Peyer's patch (tissue), 4 donors: ENCODE measurements at regions not wholly inside any gene's neighbourhood (a gene's known extent, or its start where the extent isn't known, plus 50 kb on each side); places are given as distances from the start of the nearest gene placed in this dataset.

Experiments used
- DNase-seq, 3 donors: peaks; one replicate each; pipeline ENCODE4 v3.0.0-alpha.2; 2017 to 2019
- H3K27ac ChIP-seq, 4 donors: fragments of 200-600 bp; sonication (generic); one replicate each; pipeline ENCODE4 v1.5.1; 2016 to 2019
- H3K27me3 ChIP-seq, 2 donors: fragments of 200-600 bp; sonication (generic); one replicate each; pipeline ENCODE4 v1.5.1; 2019
- H3K36me3 ChIP-seq, 3 donors: fragments of 200-600 bp; sonication (generic); one replicate each; pipeline ENCODE4 v1.5.1; 2016 to 2019
- H3K4me1 ChIP-seq, 4 donors: fragments of 200-600 bp; sonication (generic); one replicate each; pipeline ENCODE4 v1.5.1; 2016 to 2019
- H3K4me3 ChIP-seq, 4 donors: fragments of 200-600 bp; sonication (generic); 1 replicate in 3 of 4; 2 replicates in 1 of 4; pipeline ENCODE4 v1.5.1; 2016 to 2019; ENCODE audit warnings: mild to moderate bottlenecking in 1 of 4
- H3K9me3 ChIP-seq, 4 donors: fragments of 200-600 bp; sonication (generic); one replicate each; pipeline ENCODE4 v1.5.1; 2016 to 2019; ENCODE audit warnings: mild to moderate bottlenecking in 1 of 4
- POLR2A ChIP-seq, 2 donors: fragments of 450-650 bp; IDR thresholded peaks; one replicate each; pipeline ENCODE4 v1.5.1; 2017; ENCODE audit warnings: antibody characterized with exemption in 2 of 2, mild to moderate bottlenecking in 2 of 2, moderate library complexity in 2 of 2
- TF ChIP-seq, protein P1 (sequence below), 6 experiments: fragments of 450-650 bp in 4 of 6; fragments of 200-600 bp in 2 of 6; sonication (generic) in 1 of 6; IDR thresholded peaks; one replicate each; pipeline ENCODE4 v1.5.1; 2017 to 2019; ENCODE audit warnings: antibody characterized with exemption in 6 of 6, mild to moderate bottlenecking in 3 of 6, moderate library complexity in 1 of 6

DNA sequence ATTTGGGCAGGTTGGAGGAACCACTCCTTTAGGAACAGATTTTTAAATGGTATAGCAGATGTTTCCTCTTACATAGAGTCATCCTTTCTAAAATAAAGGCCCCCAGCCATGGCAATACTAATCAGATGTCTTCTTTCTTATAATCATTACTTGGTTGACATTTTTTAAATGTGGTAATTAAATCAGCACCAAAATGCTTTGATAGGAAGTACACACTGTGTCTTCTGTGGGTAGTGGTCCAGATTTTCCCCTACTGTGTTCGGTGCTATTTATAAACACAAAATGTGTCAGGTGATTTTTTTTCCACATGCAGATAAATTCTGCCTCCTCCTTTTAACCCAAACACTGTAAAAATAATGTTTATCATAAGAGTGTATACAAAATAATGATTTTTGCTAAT lies 200.9 kb upstream of the DTNA start:
- Histone ChIP-seq H3K27ac (no peak overlapping the region), H3K27me3 (no peaks in the 10 kb centered on the region), H3K36me3 (no peaks in the 10 kb centered on the region), H3K4me3 (no peak overlapping the region), H3K4me1 (no peaks in the 10 kb centered on the region), H3K9me3 (no peaks in the 10 kb centered on the region)
- no peak for TF ChIP-seq POLR2A (IDR thresholded peaks at IDR 0.05)
- TF ChIP-seq, protein P1, sequence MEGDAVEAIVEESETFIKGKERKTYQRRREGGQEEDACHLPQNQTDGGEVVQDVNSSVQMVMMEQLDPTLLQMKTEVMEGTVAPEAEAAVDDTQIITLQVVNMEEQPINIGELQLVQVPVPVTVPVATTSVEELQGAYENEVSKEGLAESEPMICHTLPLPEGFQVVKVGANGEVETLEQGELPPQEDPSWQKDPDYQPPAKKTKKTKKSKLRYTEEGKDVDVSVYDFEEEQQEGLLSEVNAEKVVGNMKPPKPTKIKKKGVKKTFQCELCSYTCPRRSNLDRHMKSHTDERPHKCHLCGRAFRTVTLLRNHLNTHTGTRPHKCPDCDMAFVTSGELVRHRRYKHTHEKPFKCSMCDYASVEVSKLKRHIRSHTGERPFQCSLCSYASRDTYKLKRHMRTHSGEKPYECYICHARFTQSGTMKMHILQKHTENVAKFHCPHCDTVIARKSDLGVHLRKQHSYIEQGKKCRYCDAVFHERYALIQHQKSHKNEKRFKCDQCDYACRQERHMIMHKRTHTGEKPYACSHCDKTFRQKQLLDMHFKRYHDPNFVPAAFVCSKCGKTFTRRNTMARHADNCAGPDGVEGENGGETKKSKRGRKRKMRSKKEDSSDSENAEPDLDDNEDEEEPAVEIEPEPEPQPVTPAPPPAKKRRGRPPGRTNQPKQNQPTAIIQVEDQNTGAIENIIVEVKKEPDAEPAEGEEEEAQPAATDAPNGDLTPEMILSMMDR (IDR thresholded peaks at IDR 0.05) = no peak
- DNase-seq = no peak

DNA sequence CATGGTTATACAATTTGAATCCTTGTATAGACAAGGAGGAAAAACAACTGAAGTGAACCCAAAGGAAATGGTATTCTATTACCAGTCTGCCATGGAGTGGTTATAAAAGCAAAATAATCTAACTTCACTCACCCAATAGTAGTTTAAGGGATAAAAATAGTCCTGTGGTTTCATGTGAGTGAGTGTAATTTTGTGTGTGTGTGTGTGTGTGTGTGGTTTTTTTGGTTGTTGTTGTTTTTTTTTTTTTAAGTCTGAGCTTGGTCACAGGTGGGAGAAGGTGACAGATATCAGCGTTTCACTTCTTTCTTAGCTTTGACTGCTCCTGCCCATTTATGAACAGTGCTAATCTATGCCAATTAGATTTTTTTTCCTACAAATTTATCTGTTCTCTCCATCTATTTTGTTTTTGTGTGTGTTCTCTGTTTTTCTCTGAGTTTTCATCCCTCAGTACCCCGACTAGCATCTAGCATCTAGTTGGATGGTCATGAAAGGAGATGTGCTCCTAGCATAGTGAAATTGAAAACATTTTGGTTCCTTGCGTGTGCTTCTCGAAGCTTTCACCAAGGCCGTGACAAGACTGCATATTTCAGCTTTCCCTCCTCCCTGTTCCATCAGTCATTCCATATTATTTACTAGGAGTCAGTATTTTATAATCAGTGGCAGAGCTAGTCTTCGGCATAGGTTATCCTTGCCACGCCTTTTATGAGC lies 200.1 kb upstream of the DTNA start:
- no peak for DNase-seq
- no peaks in the 10 kb centered on the region for H3K36me3 ChIP-seq
- no peaks in the 10 kb centered on the region for H3K27me3 ChIP-seq
- H3K27ac ChIP-seq = no peak overlapping the region
- no peaks in the 10 kb centered on the region for H3K4me1 ChIP-seq
- H3K4me3 ChIP-seq = no peak overlapping the region
- H3K9me3 ChIP-seq = no peaks in the 10 kb centered on the region
- TF ChIP-seq POLR2A (IDR thresholded peaks at IDR 0.05) = no peak
- TF ChIP-seq, protein P1 (IDR thresholded peaks at IDR 0.05) = no peak

DNA sequence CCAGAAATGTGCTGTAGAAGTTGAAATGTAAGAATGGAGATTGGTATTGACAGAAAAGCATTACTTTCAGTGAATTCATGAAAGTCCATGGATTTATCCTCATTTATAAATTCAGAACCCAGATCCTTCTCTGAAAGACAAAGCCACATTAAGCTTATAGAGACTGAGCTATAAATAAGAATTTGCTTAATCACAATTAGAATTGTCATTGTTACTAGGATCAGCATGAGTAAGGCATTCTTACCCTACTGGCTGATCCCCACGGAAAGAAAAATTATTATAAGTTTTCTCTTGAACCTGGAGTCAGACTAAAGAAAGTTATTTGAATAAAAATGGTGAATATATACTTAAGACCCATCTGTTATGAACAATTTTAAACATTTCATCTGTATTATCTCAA lies 199.2 kb upstream of the DTNA start:
- Histone ChIP-seq H3K27ac (no peak overlapping the region), H3K4me1 (no peaks in the 10 kb centered on the region), H3K27me3 (no peaks in the 10 kb centered on the region), H3K4me3 (no peak overlapping the region), H3K36me3 (no peaks in the 10 kb centered on the region), H3K9me3 (no peaks in the 10 kb centered on the region)
- DNase-seq = no peak
- TF ChIP-seq, protein P1 (IDR thresholded peaks at IDR 0.05) = no peak
- no peak for TF ChIP-seq POLR2A (IDR thresholded peaks at IDR 0.05)

DNA sequence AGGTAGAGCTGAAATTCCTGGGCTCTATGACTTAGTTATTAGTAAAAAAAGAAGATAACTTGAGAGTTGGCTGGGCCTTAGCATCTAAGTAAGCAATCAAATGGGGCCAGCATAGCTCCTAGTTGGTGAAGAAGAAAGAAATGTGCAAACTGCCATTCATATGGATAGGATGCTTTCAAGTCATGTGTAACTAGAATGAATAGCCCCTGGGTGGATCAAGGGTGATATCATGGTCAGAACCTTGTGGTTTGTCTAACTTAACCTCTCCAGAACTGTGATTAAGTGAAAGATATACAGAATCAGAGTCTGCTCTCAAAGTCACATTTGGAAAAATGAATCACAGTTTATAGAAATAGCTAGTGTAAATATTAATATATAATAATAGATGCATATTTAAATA lies 198.7 kb upstream of the DTNA start:
- no peak for DNase-seq
- Histone ChIP-seq H3K4me3 (no peak overlapping the region), H3K4me1 (no peaks in the 10 kb centered on the region), H3K36me3 (no peaks in the 10 kb centered on the region), H3K27me3 (no peaks in the 10 kb centered on the region), H3K9me3 (no peaks in the 10 kb centered on the region), H3K27ac (no peak overlapping the region)
- TF ChIP-seq, protein P1 (IDR thresholded peaks at IDR 0.05) = no peak
- no peak for TF ChIP-seq POLR2A (IDR thresholded peaks at IDR 0.05)

DNA sequence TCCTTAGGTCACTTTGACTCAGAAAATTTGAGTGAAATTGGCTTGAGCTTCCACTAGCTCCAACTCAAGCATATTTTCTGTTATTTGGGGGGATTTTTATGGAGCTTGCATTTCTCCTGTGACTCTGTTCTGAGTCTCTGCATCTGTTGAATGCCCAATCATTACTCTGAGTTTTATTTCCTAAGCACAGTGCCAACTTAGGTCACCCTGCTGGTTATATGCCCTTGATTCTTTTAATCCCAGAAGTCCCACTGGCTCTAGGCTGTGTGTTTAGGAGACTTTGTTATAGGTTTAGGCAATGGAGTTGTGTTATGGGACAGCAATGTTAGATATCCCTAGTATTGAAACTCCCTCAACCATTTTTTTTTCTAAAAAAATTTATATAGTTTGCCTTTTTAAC lies 198.2 kb upstream of the DTNA start:
- Histone ChIP-seq H3K9me3 (no peaks in the 10 kb centered on the region), H3K4me3 (no peak overlapping the region), H3K27me3 (no peaks in the 10 kb centered on the region), H3K27ac (no peak overlapping the region), H3K4me1 (no peaks in the 10 kb centered on the region), H3K36me3 (no peaks in the 10 kb centered on the region)
- no peak for TF ChIP-seq POLR2A (IDR thresholded peaks at IDR 0.05)
- TF ChIP-seq, protein P1 (IDR thresholded peaks at IDR 0.05) = no peak
- DNase-seq = no peak

DNA sequence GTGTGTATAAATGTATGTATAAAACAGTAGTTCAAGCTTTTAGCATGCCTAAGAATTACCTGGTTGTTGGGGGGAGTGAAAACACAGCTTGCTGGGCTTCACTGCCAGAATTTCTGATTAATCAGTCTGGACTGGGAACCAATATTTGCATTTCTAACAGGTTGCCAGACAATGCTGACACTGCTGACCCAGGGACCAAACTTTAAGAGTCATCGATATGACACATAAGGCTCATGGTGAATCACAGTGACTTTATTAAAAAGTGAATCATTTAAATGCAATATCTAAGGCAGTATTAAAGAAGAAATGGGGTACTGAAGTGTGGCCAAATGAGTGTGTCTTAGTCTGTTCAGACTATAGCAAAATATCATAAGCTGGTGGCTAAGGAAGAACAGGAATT lies 195.9 kb upstream of the DTNA start:
- no peak for DNase-seq
- Histone ChIP-seq H3K4me1 (no peaks in the 10 kb centered on the region), H3K9me3 (no peaks in the 10 kb centered on the region), H3K27ac (no peak overlapping the region), H3K36me3 (no peaks in the 10 kb centered on the region), H3K4me3 (no peak overlapping the region), H3K27me3 (no peaks in the 10 kb centered on the region)
- TF ChIP-seq, protein P1 (IDR thresholded peaks at IDR 0.05) = no peak
- TF ChIP-seq POLR2A (IDR thresholded peaks at IDR 0.05) = no peak
